ENCODE measurements at regions not wholly inside any gene's neighbourhood (a gene's known extent, or its start where the extent isn't known, plus 50 kb on each side); places are given as distances from the start of the nearest gene placed in this dataset.

- DNase-seq (ENCODE audit: low read depth) = no peak
- TF ChIP-seq, protein P1, sequence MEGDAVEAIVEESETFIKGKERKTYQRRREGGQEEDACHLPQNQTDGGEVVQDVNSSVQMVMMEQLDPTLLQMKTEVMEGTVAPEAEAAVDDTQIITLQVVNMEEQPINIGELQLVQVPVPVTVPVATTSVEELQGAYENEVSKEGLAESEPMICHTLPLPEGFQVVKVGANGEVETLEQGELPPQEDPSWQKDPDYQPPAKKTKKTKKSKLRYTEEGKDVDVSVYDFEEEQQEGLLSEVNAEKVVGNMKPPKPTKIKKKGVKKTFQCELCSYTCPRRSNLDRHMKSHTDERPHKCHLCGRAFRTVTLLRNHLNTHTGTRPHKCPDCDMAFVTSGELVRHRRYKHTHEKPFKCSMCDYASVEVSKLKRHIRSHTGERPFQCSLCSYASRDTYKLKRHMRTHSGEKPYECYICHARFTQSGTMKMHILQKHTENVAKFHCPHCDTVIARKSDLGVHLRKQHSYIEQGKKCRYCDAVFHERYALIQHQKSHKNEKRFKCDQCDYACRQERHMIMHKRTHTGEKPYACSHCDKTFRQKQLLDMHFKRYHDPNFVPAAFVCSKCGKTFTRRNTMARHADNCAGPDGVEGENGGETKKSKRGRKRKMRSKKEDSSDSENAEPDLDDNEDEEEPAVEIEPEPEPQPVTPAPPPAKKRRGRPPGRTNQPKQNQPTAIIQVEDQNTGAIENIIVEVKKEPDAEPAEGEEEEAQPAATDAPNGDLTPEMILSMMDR (conservative IDR thresholded peaks at IDR 0.05; ENCODE audit: low read depth, low read length) = no peak
- H3K4me3 ChIP-seq (ENCODE audit: low read depth, low read length) = no peak overlapping the region
Measured at GRCh38 chr5:97842687-97843086, 659.6 kb upstream of the RIOK2 start.

- no peak overlapping the region for H3K4me3 ChIP-seq (ENCODE audit: low read depth, low read length)
- DNase-seq (ENCODE audit: low read depth) = no peak
- TF ChIP-seq, protein P1 (conservative IDR thresholded peaks at IDR 0.05; ENCODE audit: low read depth, low read length) = no peak
Measured at GRCh38 chr5:97844797-97845196, 661.8 kb upstream of the RIOK2 start.

DNA sequence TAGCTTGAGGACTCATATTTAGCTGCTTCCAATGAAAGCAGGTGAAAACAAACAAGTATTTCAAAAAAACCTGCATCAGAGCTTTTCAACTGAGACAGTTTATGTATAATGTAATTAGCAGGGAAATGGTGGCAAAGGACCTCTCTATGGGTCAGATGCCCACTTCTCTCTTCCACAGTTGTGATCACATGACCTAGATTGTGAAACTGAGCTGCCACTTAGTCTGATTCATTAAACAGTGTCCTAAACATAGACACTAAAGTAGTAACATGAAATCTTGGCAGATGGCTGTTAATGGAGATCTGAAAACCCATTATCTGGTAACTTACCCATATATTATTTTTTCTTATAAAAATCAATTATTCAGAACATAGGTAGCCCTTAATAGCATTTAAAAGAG, 663.6 kb upstream of the RIOK2 start:
- H3K4me3 ChIP-seq (ENCODE audit: low read depth, low read length) = no peak overlapping the region
- TF ChIP-seq, protein P1 (conservative IDR thresholded peaks at IDR 0.05; ENCODE audit: low read depth, low read length) = no peak
- DNase-seq (ENCODE audit: low read depth) = no peak

DNA sequence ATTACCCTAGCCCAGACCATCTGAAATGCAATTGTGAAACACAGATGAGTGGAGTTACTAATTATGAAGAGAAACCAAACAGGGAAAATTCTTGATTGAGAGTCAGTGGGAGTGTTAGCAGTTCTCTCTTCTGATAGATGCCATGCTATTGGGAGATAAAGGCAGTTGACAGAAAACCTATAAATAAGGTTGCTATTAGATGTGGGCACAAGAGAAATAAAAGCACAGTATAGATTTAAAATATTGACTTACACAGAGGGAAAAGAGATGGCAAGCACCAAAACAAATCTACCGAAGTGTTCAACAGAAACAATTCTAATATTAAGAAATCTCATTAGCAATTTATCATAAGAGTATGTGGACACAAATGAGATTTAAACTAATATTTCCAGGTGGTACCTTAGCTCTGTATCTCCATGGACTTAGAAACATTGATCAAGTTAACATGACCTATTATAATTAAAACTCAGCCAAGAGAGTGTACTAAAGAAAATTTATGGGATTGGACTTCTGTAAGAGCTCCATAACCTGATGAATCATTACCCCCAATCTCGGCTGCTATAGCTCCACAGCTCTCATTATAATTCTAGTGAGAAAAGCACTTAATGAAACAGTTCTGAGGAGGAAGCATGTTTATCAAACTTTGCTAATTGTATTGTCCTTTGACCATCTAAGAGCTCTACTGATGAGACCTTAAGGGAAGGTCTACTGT, 665.0 kb upstream of the RIOK2 start:
- H3K4me3 ChIP-seq (ENCODE audit: low read depth, low read length) = no peak overlapping the region
- DNase-seq (ENCODE audit: low read depth) = no peak
- TF ChIP-seq, protein P1 (conservative IDR thresholded peaks at IDR 0.05; ENCODE audit: low read depth, low read length) = no peak

- DNase-seq (ENCODE audit: low read depth) = no peak
- H3K4me3 ChIP-seq (ENCODE audit: low read depth, low read length) = no peak overlapping the region
- TF ChIP-seq, protein P1 (conservative IDR thresholded peaks at IDR 0.05; ENCODE audit: low read depth, low read length) = no peak
Measured at GRCh38 chr5:97851036-97851435, 668.0 kb upstream of the RIOK2 start.

DNA sequence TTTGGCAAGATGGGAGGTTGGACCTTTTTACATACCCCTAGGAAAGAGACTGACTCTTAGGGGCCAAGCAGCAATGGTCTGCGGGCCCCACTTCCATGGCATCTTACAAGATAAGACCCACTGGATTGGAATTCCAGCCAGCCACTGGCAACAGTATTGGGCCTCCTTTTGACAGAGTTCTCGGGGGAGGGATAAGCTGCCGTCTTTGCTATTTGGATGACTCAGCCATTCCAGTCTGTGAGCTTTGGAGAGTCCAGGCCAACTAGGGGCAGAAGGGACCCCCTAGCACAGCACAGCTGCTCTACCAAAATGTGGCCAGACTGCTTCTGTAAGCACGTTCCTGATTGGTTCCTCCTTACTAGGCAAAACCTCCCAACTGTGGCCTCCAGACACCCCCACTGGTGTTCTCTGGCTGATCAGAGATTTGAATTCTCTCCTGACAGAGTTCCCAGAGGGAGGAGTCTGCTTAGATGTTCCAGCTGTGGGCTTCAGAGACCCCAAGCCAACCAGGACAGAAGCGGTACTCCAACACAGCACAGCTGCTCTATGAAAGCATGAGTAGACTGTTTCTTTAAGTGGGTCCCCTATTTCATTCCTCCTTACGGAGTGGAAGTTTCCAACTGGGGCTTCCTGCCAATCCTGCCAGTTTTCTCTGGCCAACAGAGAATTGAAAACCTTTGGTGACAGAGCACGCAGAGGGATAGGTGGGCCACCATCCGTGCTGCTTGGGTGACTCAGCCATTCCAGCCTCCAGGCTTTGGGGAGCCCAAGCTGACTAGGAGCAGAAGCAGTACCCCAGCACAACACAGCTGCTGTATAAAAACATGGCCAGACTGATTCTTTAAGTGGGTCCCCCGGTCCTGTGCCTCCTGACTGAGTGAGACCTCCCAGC, 672.1 kb upstream of the RIOK2 start:
- TF ChIP-seq, protein P1 (conservative IDR thresholded peaks at IDR 0.05; ENCODE audit: low read depth, low read length) = no peak

More for the DNA sequence above, 672.1 kb upstream of the RIOK2 start:
- H3K4me3 ChIP-seq (ENCODE audit: low read depth, low read length) = no peak overlapping the region
- DNase-seq (ENCODE audit: low read depth) = no peak
